Omental fat pad (tissue), 3 donors: ENCODE measurements at regions not wholly inside any gene's neighbourhood (a gene's known extent, or its start where the extent isn't known, plus 50 kb on each side); places are given as distances from the start of the nearest gene placed in this dataset.

Experiments used
- ATAC-seq: fragments of 150-250 bp; one replicate; pipeline ENCODE4 v1.9.1; 2016; ENCODE audit warnings: mild to moderate bottlenecking, moderate library complexity; ENCODE audit not compliant: low FRiP score
- DNase-seq: peaks from one replicate; pipeline ENCODE4 v3.0.0-alpha.2; 2019; ENCODE audit warnings: low spot score
- TF ChIP-seq, protein P1 (sequence below), 3 donors: fragments of 450-650 bp; IDR thresholded peaks; one replicate each; pipeline ENCODE4 v1.5.1; 2016 to 2017; ENCODE audit warnings: antibody characterized with exemption in 3 of 3, mild to moderate bottlenecking in 3 of 3, moderate library complexity in 2 of 3

DNA sequence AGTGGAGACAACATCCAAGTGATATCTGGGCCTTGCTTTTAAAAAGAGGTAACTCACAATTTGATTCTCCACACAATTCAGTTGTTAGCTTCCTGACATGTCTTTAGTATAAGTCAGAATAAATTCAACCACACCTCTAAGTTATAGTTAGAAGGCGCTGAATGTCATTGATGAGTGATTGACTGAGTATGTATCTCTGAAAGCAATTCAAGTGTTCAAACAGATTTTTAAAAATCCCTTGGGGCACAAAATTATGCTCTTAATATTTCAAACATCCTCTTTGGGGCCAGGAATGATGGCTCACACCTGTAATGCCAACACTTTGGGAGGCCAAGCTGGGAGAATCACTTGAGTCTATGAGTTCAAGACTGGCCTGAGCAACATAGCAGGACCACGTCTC, 137.0 kb upstream of the PRR20A start:
- DNase-seq: no peak
- no peak for ATAC-seq
- TF ChIP-seq, protein P1, sequence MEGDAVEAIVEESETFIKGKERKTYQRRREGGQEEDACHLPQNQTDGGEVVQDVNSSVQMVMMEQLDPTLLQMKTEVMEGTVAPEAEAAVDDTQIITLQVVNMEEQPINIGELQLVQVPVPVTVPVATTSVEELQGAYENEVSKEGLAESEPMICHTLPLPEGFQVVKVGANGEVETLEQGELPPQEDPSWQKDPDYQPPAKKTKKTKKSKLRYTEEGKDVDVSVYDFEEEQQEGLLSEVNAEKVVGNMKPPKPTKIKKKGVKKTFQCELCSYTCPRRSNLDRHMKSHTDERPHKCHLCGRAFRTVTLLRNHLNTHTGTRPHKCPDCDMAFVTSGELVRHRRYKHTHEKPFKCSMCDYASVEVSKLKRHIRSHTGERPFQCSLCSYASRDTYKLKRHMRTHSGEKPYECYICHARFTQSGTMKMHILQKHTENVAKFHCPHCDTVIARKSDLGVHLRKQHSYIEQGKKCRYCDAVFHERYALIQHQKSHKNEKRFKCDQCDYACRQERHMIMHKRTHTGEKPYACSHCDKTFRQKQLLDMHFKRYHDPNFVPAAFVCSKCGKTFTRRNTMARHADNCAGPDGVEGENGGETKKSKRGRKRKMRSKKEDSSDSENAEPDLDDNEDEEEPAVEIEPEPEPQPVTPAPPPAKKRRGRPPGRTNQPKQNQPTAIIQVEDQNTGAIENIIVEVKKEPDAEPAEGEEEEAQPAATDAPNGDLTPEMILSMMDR (IDR thresholded peaks at IDR 0.05): no peak

DNA sequence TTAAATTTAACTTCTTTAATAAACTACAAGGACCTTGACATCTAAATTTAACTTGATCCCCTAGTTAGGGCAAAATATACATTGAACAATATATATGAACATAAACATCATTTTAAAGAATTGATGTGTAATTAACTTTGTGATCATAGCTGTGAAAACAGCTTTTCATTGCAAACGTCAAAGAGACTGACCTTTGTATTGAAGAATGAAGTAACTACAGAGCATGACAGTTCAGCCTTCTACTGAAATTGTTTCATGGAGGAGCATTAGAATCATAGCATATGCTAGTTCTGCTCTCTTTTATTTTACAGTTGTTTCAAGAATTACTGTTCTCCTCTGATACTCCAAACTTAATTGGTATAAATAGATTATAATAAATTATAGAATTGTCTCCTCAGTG, 123.4 kb upstream of the PRR20A start:
- ATAC-seq (no peak), DNase-seq (no peak)
- TF ChIP-seq, protein P1 (IDR thresholded peaks at IDR 0.05): no peak

- no peak for DNase-seq
- TF ChIP-seq, protein P1 (IDR thresholded peaks at IDR 0.05): no peak
- no peak for ATAC-seq
Measured at GRCh38 chr13:57018915-57019314, 121.8 kb upstream of the PRR20A start.

GRCh38 chr13:57030671-57031070, 110.0 kb upstream of the PRR20A start:
- ATAC-seq (no peak), DNase-seq (no peak)
- TF ChIP-seq, protein P1 (IDR thresholded peaks at IDR 0.05): no peak

DNA sequence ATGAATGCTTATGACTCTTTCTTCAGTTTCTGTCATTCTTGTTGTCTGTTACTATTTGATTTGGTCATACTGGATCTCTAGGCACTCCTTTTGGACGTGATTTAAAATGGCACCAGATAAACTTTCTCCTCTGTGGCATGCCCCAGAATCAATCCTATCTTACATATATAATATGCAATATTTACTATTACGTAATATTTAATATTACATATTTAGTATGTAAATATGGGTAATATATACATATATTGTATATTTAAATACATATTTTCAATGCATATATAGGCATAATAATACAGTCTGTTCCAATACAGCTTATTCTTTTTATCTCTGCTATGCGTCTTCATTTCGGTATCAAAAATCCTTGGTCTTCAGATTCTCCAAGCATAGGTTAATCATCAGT, 104.4 kb upstream of the PRR20A start:
- TF ChIP-seq, protein P1 (IDR thresholded peaks at IDR 0.05): no peak
- ATAC-seq (no peak), DNase-seq (no peak)

DNA sequence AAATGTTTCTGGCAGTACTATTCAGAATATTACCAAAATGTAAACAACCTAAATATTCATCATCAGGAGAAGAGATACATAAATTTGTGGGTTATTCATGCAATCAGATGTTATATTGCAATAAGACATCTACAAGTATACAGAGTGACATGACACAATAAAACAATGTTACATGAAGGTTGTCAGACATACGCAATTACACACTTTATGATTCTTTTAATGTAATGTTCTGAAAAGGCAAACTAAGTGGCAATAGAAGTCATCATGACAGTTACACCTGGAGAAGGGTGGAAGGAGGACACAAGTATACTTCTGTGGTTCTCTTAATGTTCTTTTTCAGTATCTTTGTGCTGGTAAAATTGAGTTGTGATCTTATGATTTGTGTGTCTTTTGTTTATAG, 95.8 kb upstream of the PRR20A start:
- DNase-seq (no peak), ATAC-seq (no peak)
- TF ChIP-seq, protein P1 (IDR thresholded peaks at IDR 0.05): no peak

DNA sequence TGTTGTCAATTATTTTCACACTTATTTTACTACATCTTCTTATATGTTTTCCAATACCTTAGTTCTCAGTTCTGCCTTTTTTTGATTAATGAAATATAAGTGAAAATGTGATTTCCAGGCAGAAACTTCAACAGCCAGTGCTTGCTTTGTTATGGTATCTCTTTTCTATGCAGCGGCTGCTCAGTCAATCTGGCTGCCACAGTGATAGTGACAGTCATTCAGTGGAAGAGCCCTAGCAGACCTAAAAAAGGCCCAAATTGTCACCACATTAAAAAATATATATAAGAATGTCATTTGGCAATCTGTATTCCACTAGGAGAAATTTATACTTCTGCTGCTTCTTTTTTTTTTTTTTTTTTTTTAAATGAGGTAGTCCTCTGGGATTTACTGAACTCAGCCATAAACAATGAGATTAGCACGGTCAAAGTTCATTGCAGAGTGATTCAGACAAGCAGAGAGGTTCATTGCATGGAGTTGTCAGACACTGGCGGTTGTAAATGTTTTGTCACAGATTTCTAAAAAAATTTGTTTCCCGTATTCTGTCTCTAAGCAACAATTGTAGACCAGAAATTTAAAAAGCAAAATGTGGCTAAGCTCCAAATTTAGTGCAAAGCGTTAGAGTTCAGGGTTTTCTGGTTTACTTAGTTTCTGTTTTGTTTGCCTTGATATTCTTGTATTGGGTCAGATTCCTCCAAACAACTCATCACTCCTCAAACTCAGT, 94.7 kb upstream of the PRR20A start:
- ATAC-seq (no peak), DNase-seq (no peak)
- TF ChIP-seq, protein P1 (IDR thresholded peaks at IDR 0.05): no peak
